DOHH2 (cell line): ENCODE measurements at regions not wholly inside any gene's neighbourhood (a gene's known extent, or its start where the extent isn't known, plus 50 kb on each side); places are given as distances from the start of the nearest gene placed in this dataset.

Source experiments
- H3F3A ChIP-seq: fragments of 200-600 bp; sonication (generic), shearing (Covaris generic); 2 replicates; pipeline ENCODE4 v1.6.0; 2016; ENCODE audit warnings: antibody characterized with exemption, mild to moderate bottlenecking; ENCODE audit not compliant: control insufficient read depth, insufficient read depth
- H3K27ac ChIP-seq: fragments of 200-600 bp; sonication (generic); 2 replicates; pipeline ENCODE4 v1.5.1; 2014; ENCODE audit warnings: low read depth, mild to moderate bottlenecking, low read length, moderate library complexity
- H3K27me3 ChIP-seq: fragments of 200-600 bp; sonication (generic); 2 replicates; pipeline ENCODE4 v1.6.1; 2014; ENCODE audit warnings: mild to moderate bottlenecking, low read length, mixed read lengths; ENCODE audit not compliant: control insufficient read depth
- H3K36me3 ChIP-seq: fragments of 200-600 bp; sonication (generic); 2 replicates; pipeline ENCODE4 v1.6.1; 2014; ENCODE audit warnings: mild to moderate bottlenecking, low read length, moderate library complexity, mixed read lengths; ENCODE audit not compliant: control insufficient read depth
- H3K4me1 ChIP-seq: fragments of 200-600 bp; sonication (generic); 2 replicates; pipeline ENCODE4 v1.6.1; 2014; ENCODE audit warnings: mild to moderate bottlenecking, low read length, mixed read lengths; ENCODE audit not compliant: control insufficient read depth
- H3K4me2 ChIP-seq: fragments of 200-600 bp; sonication (generic); 2 replicates; pipeline ENCODE4 v1.6.0; 2014; ENCODE audit warnings: mild to moderate bottlenecking, low read length, moderate library complexity
- H3K4me3 ChIP-seq: fragments of 200-600 bp; sonication (generic); 2 replicates; pipeline ENCODE4 v1.5.1; 2014; ENCODE audit warnings: mild to moderate bottlenecking, low read length, mixed read lengths
- H3K79me2 ChIP-seq: fragments of 200-600 bp; sonication (generic); 2 replicates; pipeline ENCODE4 v1.6.1; 2014; ENCODE audit warnings: mild to moderate bottlenecking, low read length, mixed read lengths; ENCODE audit not compliant: control insufficient read depth
- H3K9me2 ChIP-seq: fragments of 200-600 bp; sonication (generic); replicated peaks from 2 replicates; pipeline ENCODE4 v1.6.1; 2014; ENCODE audit warnings: mild to moderate bottlenecking, low read length, mixed read lengths; ENCODE audit not compliant: control insufficient read depth
- H3K9me3 ChIP-seq: fragments of 200-600 bp; sonication (generic); 2 replicates; pipeline ENCODE4 v1.6.1; 2014; ENCODE audit warnings: antibody characterized with exemption, low read length, mixed read lengths; ENCODE audit not compliant: control insufficient read depth, insufficient read depth
- H4K20me1 ChIP-seq: fragments of 200-600 bp; sonication (generic); 2 replicates; pipeline ENCODE4 v1.6.0; 2014; ENCODE audit warnings: low read depth, mild to moderate bottlenecking, antibody characterized with exemption, low read length, moderate library complexity; ENCODE audit not compliant: control insufficient read depth, insufficient read depth
- CTCF ChIP-seq: fragments of 200-600 bp; sonication (generic); IDR thresholded peaks from one replicate; pipeline ENCODE4 v1.5.1; 2014; ENCODE audit warnings: antibody characterized with exemption, mild to moderate bottlenecking, low read depth, low read length; ENCODE audit not compliant: poor library complexity, severe bottlenecking
- EZH2phosphoT487 ChIP-seq: fragments of 200-600 bp; sonication (generic); IDR thresholded peaks from 2 replicates; pipeline ENCODE4 v1.6.1; 2017; ENCODE audit warnings: borderline replicate concordance, mild to moderate bottlenecking, antibody characterized with exemption, low read length, moderate library complexity, mixed read lengths

GRCh38 chr6:152904678-152905077 is 78.2 kb downstream of the FBXO5 start:
- H3K9me2 ChIP-seq: no peaks in the 10 kb centered on the region
- no peak overlapping the region for H3K27ac ChIP-seq
- TF ChIP-seq CTCF: no peak
- no peak for TF ChIP-seq EZH2phosphoT487
- no peak overlapping the region for H3K4me2 ChIP-seq
- no peaks in the 10 kb centered on the region for H3F3A ChIP-seq
- H3K4me3 ChIP-seq: no peak overlapping the region
- peaks cover 4% of the 10 kb centered on the region; the same call in 1 of the 2 replicates for H3K27me3 ChIP-seq
- H3K36me3 ChIP-seq: no peaks in the 10 kb centered on the region
- H4K20me1 ChIP-seq: no peaks in the 10 kb centered on the region
- no peaks in the 10 kb centered on the region for H3K4me1 ChIP-seq
- no peaks in the 10 kb centered on the region for H3K79me2 ChIP-seq
- H3K9me3 ChIP-seq: no peaks in the 10 kb centered on the region

- no peaks in the 10 kb centered on the region for H3K9me3 ChIP-seq
- no peaks in the 10 kb centered on the region for H4K20me1 ChIP-seq
- no peak overlapping the region for H3K4me2 ChIP-seq
- no peaks in the 10 kb centered on the region for H3K4me1 ChIP-seq
- H3K27me3 ChIP-seq: peaks cover 4% of the 10 kb centered on the region; the same call in 1 of the 2 replicates
- no peak overlapping the region for H3K4me3 ChIP-seq
- TF ChIP-seq EZH2phosphoT487: no peak
- TF ChIP-seq CTCF: no peak
- no peaks in the 10 kb centered on the region for H3K9me2 ChIP-seq
- no peaks in the 10 kb centered on the region for H3K79me2 ChIP-seq
- no peaks in the 10 kb centered on the region for H3K36me3 ChIP-seq
- no peak overlapping the region for H3K27ac ChIP-seq
- H3F3A ChIP-seq: no peaks in the 10 kb centered on the region
Observed at GRCh38 chr6:152905551-152906299, 77.1 kb downstream of the FBXO5 start.

- H3K9me2 ChIP-seq: no peaks in the 10 kb centered on the region
- H3K4me2 ChIP-seq: no peak overlapping the region
- H3K36me3 ChIP-seq: no peaks in the 10 kb centered on the region
- no peaks in the 10 kb centered on the region for H3K9me3 ChIP-seq
- H3K27ac ChIP-seq: no peak overlapping the region
- peaks cover 4% of the 10 kb centered on the region; the same call in 1 of the 2 replicates for H3K27me3 ChIP-seq
- H3K4me1 ChIP-seq: no peaks in the 10 kb centered on the region
- H3K79me2 ChIP-seq: no peaks in the 10 kb centered on the region
- TF ChIP-seq CTCF (no peak), EZH2phosphoT487 (no peak)
- H4K20me1 ChIP-seq: no peaks in the 10 kb centered on the region
- H3K4me3 ChIP-seq: no peak overlapping the region
- no peaks in the 10 kb centered on the region for H3F3A ChIP-seq
Observed at GRCh38 chr6:152909241-152909640, 73.6 kb downstream of the FBXO5 start.
